SK-N-SH treated with all-trans-retinoic acid at 6 μM for 48 hours (cell line): ENCODE measurements at regions not wholly inside any gene's neighbourhood (a gene's known extent, or its start where the extent isn't known, plus 50 kb on each side); places are given as distances from the start of the nearest gene placed in this dataset.

ENCODE experiments used
- ATAC-seq: fragments of 200-7000 bp; cut with Tn5 transposase; 3 replicates; pipeline ENCODE4 v1.9.1; 2020; ENCODE audit warnings: mild to moderate bottlenecking, moderate library complexity
- ARNTL ChIP-seq: fragments of 450-650 bp; formaldehyde crosslinking; IDR thresholded peaks from 2 replicates; pipeline ENCODE4 v1.5.0; 2020; ENCODE audit warnings: low read depth, mild to moderate bottlenecking, moderate library complexity, borderline replicate concordance
- BACH2 ChIP-seq: fragments of 250-450 bp; sonication (Bioruptor Pico); IDR thresholded peaks from 2 replicates; pipeline ENCODE4 v1.9.0; 2021; ENCODE audit warnings: mild to moderate bottlenecking, borderline replicate concordance
- CREB5 ChIP-seq: fragments of 250-450 bp; sonication (Bioruptor Pico); IDR thresholded peaks from 2 replicates; pipeline ENCODE4 v1.5.1; 2020; ENCODE audit warnings: low read depth, mild to moderate bottlenecking, moderate library complexity
- CSDC2 ChIP-seq: fragments of 250-450 bp; sonication (Bioruptor Pico); IDR thresholded peaks from 2 replicates; pipeline ENCODE4 v1.5.0; 2020; ENCODE audit warnings: mild to moderate bottlenecking, moderate library complexity
- CSRNP3 ChIP-seq: fragments of 250-450 bp; sonication (Bioruptor Pico); IDR thresholded peaks from 2 replicates; pipeline ENCODE4 v1.5.1; 2021; ENCODE audit warnings: mild to moderate bottlenecking, moderate library complexity
- ESRRG ChIP-seq: fragments of 250-450 bp; sonication (Bioruptor Pico); IDR thresholded peaks from 2 replicates; pipeline ENCODE4 v1.6.1; 2021; ENCODE audit warnings: mild to moderate bottlenecking
- GLIS3 ChIP-seq: fragments of 250-450 bp; sonication (Bioruptor Pico); IDR thresholded peaks from 2 replicates; pipeline ENCODE4 v1.5.0; 2020; ENCODE audit warnings: mild to moderate bottlenecking, moderate library complexity
- ISL1 ChIP-seq: fragments of 250-450 bp; sonication (Bioruptor Pico); IDR thresholded peaks from 2 replicates; pipeline ENCODE4 v2.1.2; 2022; ENCODE audit warnings: mild to moderate bottlenecking, moderate library complexity
- PATZ1 ChIP-seq: fragments of 250-450 bp; sonication (Bioruptor Pico); IDR thresholded peaks from 2 replicates; pipeline ENCODE4 v1.8.0; 2020; ENCODE audit warnings: mild to moderate bottlenecking, moderate library complexity, borderline replicate concordance
- POU6F1 ChIP-seq: fragments of 250-450 bp; sonication (Bioruptor Pico); IDR thresholded peaks from 2 replicates; pipeline ENCODE4 v1.8.0; 2021; ENCODE audit warnings: low read depth, mild to moderate bottlenecking, moderate library complexity, borderline replicate concordance
- PPARA ChIP-seq: fragments of 250-450 bp; sonication (Bioruptor Pico); IDR thresholded peaks from 2 replicates; pipeline ENCODE4 v1.5.0; 2020; ENCODE audit warnings: mild to moderate bottlenecking, borderline replicate concordance
- RARB ChIP-seq: fragments of 250-450 bp; sonication (Bioruptor Pico); IDR thresholded peaks from 2 replicates; pipeline ENCODE4 v1.8.0; 2021; ENCODE audit warnings: mild to moderate bottlenecking, moderate library complexity
- SNAI2 ChIP-seq: fragments of 250-450 bp; sonication (Bioruptor Pico); IDR thresholded peaks from 2 replicates; pipeline ENCODE4 v1.5.0; 2020; ENCODE audit warnings: mild to moderate bottlenecking, moderate library complexity
- TCF4 ChIP-seq: fragments of 250-450 bp; sonication (Bioruptor Pico); IDR thresholded peaks from 2 replicates; pipeline ENCODE4 v1.8.0; 2021; ENCODE audit warnings: mild to moderate bottlenecking, moderate library complexity, borderline replicate concordance
- TOX ChIP-seq: fragments of 250-450 bp; sonication (Bioruptor Pico); IDR thresholded peaks from 2 replicates; pipeline ENCODE4 v1.8.0; 2021; ENCODE audit warnings: mild to moderate bottlenecking, moderate library complexity, borderline replicate concordance
- TSHZ2 ChIP-seq: fragments of 250-450 bp; sonication (Bioruptor Pico); IDR thresholded peaks from 2 replicates; pipeline ENCODE4 v1.5.0; 2020; ENCODE audit warnings: mild to moderate bottlenecking, moderate library complexity
- ZFP3 ChIP-seq: fragments of 250-450 bp; sonication (Bioruptor Pico); IDR thresholded peaks from 2 replicates; pipeline ENCODE4 v1.5.0; 2020; ENCODE audit warnings: mild to moderate bottlenecking, moderate library complexity
- ZFP30 ChIP-seq: fragments of 450-650 bp; formaldehyde crosslinking; IDR thresholded peaks from 2 replicates; pipeline ENCODE4 v1.5.0; 2022; ENCODE audit warnings: mild to moderate bottlenecking, moderate library complexity
- ZNF565 ChIP-seq: fragments of 450-650 bp; formaldehyde crosslinking; conservative IDR thresholded peaks from 2 replicates; pipeline ENCODE4 v1.5.0; 2020; ENCODE audit warnings: low read depth, mild to moderate bottlenecking, moderate library complexity
- ZNF70 ChIP-seq: fragments of 450-650 bp; formaldehyde crosslinking; IDR thresholded peaks from 2 replicates; pipeline ENCODE4 v1.5.0; 2020; ENCODE audit warnings: mild to moderate bottlenecking, moderate library complexity
- ZNF8 ChIP-seq: fragments of 450-650 bp; formaldehyde crosslinking; IDR thresholded peaks from 2 replicates; pipeline ENCODE4 v1.5.0; 2020; ENCODE audit warnings: mild to moderate bottlenecking, moderate library complexity

- ATAC-seq, result no peak
- TF ChIP-seq ZNF8 (CRISPR knock-in tag) (no peak), TCF4 (CRISPR knock-in tag) (no peak), GLIS3 (CRISPR knock-in tag) (no peak), ZNF565 (CRISPR knock-in tag) (no peak)
These were observed 127.6 kb upstream of the DLGAP1 start for GRCh38 chr18:4582431-4583335.

GRCh38 chr18:4581966-4582365 lies 126.9 kb upstream of the DLGAP1 start:
- no peak for TF ChIP-seq BACH2 (CRISPR knock-in tag)
- no peak for TF ChIP-seq RARB (CRISPR knock-in tag)
- TF ChIP-seq ZFP30, result no peak
- no peak for TF ChIP-seq ISL1 (CRISPR knock-in tag)
- TF ChIP-seq SNAI2 (CRISPR knock-in tag), result no peak
- TF ChIP-seq ARNTL, result no peak
- TF ChIP-seq ZFP3, result no peak
- TF ChIP-seq ZNF8 (CRISPR knock-in tag), result no peak
- no peak for TF ChIP-seq ZNF565 (CRISPR knock-in tag)
- TF ChIP-seq TSHZ2 (CRISPR knock-in tag), result no peak
- no peak for TF ChIP-seq CSRNP3 (CRISPR knock-in tag)
- no peak for TF ChIP-seq TOX (CRISPR knock-in tag)
- TF ChIP-seq ZNF70 (CRISPR knock-in tag), result no peak
- no peak for TF ChIP-seq GLIS3 (CRISPR knock-in tag)
- no peak for TF ChIP-seq ESRRG
- no peak for TF ChIP-seq PATZ1 (CRISPR knock-in tag)
- TF ChIP-seq CREB5 (CRISPR knock-in tag), result no peak
- no peak for TF ChIP-seq CSDC2
- TF ChIP-seq PPARA (CRISPR knock-in tag), result no peak
- ATAC-seq, result no peak

GRCh38 chr18:4578449-4578848 lies 123.3 kb upstream of the DLGAP1 start:
- no peak for ATAC-seq
- TF ChIP-seq TOX (CRISPR knock-in tag) (no peak), ARNTL (no peak), ISL1 (CRISPR knock-in tag) (no peak), CREB5 (CRISPR knock-in tag) (no peak), GLIS3 (CRISPR knock-in tag) (no peak), ZFP3 (no peak), BACH2 (CRISPR knock-in tag) (no peak), ESRRG (no peak), POU6F1 (CRISPR knock-in tag) (no peak), CSRNP3 (CRISPR knock-in tag) (no peak)
- TF ChIP-seq, all 23 proteins: peak for 0
